ENCODE measurements at regions not wholly inside any gene's neighbourhood (a gene's known extent, or its start where the extent isn't known, plus 50 kb on each side); places are given as distances from the start of the nearest gene placed in this dataset.

DNA sequence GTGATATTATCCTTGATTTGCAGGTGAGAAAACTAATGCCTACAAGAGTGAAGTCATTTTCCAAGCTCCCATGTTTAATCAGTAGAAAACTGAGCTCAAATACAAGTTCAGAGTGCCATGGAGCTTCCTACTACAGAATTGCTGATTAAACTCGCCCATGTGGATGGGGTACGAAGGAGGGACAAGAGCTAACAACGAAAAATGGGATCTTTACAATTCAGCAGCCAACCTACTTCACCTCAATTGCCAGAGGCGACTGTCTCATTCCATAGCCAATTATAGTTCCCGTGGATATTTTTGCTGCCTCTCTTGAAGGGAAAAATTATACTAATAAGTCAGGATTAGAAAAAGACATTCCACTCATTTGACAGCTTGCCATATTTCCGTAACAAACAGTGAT lies 1155.1 kb downstream of the OLFM4 start:
- ATAC-seq = no peak
- intact Hi-C loops (cut with DNase I) = no loop called here
- 70 to 78% (median 72%) methylated on average over 6 of the region's 6 CpGs for WGBS, 4 donors

DNA sequence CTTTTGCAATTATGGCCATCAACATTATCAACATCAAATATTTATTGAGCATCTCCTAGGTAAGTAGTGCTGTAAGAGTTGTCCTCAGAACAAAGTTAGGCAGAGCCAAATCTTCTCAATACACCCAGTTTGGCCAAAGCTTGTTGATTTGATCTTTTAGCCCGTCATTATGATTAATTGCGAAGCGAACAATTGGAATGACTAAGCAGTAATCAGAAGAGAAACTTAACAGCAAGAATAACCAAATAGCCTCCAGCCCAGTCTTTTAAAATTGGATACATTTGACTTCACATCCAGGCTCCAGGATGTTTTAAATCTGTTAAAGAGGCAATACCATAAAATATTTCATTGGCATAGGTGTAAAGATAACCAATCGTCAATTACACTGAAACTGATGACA lies 1156.0 kb downstream of the OLFM4 start:
- Histone ChIP-seq H3K27ac (no peak overlapping the region), H3K27me3 (no peaks in the 10 kb centered on the region), H3K4me1 (no peaks in the 10 kb centered on the region), H3K9me3 (no peaks in the 10 kb centered on the region), H3K4me3 (no peak overlapping the region), H3K36me3 (no peaks in the 10 kb centered on the region)
- TF ChIP-seq POLR2A (IDR thresholded peaks at IDR 0.05) (no peak), CTCF (IDR thresholded peaks at IDR 0.05) (no peak)
- intact Hi-C loops (cut with DNase I) = no loop called here
- no peak for ATAC-seq
- WGBS, 4 donors = 84 to 90% (median 87%) methylated on average over 4 of the region's 4 CpGs
- DNase-seq = no peak

More for the DNA sequence above, 1155.1 kb downstream of the OLFM4 start:
- H3K36me3 ChIP-seq = no peaks in the 10 kb centered on the region
- H3K4me3 ChIP-seq = no peak overlapping the region
- no peak for TF ChIP-seq POLR2A (IDR thresholded peaks at IDR 0.05)
- no peak for TF ChIP-seq CTCF (IDR thresholded peaks at IDR 0.05)
- H3K9me3 ChIP-seq = no peaks in the 10 kb centered on the region
- H3K4me1 ChIP-seq = no peaks in the 10 kb centered on the region
- no peaks in the 10 kb centered on the region for H3K27me3 ChIP-seq
- no peak overlapping the region for H3K27ac ChIP-seq
- no peak for DNase-seq

- intact Hi-C loops (cut with DNase I) = no loop called here
- DNase-seq = no peak
- Histone ChIP-seq H3K36me3 (no peaks in the 10 kb centered on the region), H3K9me3 (no peaks in the 10 kb centered on the region), H3K4me3 (no peak overlapping the region), H3K27me3 (no peaks in the 10 kb centered on the region), H3K27ac (no peak overlapping the region), H3K4me1 (no peaks in the 10 kb centered on the region)
- no peak for TF ChIP-seq CTCF (IDR thresholded peaks at IDR 0.05)
- no peak for TF ChIP-seq POLR2A (IDR thresholded peaks at IDR 0.05)
- no peak for ATAC-seq
- 40 to 63% (median 47%) methylated on average over 2 of the region's 2 CpGs for WGBS, 4 donors
These were observed 1156.5 kb downstream of the OLFM4 start for GRCh38 chr13:54185101-54185500.

DNA sequence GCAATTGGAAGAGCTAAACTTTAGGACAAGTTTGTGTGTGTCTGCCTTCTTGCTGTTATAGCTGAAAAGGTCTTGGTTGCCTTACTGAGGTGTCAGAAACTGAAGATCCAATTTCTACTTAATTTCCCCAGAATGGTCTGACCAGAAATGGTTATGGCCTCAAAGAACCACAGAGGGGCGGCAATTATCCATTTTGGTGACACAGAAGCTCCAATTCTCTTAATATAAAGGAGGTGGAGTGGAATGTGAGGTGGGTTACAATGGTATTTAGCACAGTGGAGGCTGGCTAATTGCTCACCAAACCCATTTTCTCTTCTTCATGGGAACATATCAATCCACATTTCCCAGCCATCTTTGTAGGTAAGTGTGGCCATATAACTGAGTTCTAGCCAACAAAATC lies 1157.2 kb downstream of the OLFM4 start:
- ATAC-seq (no peak), DNase-seq (no peak)
- Histone ChIP-seq H3K27me3 (no peaks in the 10 kb centered on the region), H3K4me1 (no peaks in the 10 kb centered on the region), H3K36me3 (no peaks in the 10 kb centered on the region), H3K27ac (no peak overlapping the region), H3K4me3 (no peak overlapping the region), H3K9me3 (no peaks in the 10 kb centered on the region)
- intact Hi-C loops (cut with DNase I) = no loop called here
- 46 to 56% (median 52%) methylated on average over 1 of the region's 1 CpG for WGBS, 4 donors
- no peak for TF ChIP-seq POLR2A (IDR thresholded peaks at IDR 0.05)
- TF ChIP-seq CTCF (IDR thresholded peaks at IDR 0.05) = no peak

Measured in heart left ventricle (tissue), 16 donors.